Heart right ventricle (tissue), 16 donors: ENCODE measurements at regions not wholly inside any gene's neighbourhood (a gene's known extent, or its start where the extent isn't known, plus 50 kb on each side); places are given as distances from the start of the nearest gene placed in this dataset.

Source experiments
- ATAC-seq, 8 donors: fragments of 200-7000 bp; cut with Tn5 transposase; one replicate each; pipeline ENCODE4 v1.9.1; 2020; ENCODE audit warnings: mild to moderate bottlenecking in 8 of 8, moderate library complexity in 8 of 8, moderate number of reproducible peaks in 1 of 8
- DNase-seq, 2 donors: peaks; one replicate each; pipeline ENCODE4 v3.0.0-alpha.2; 2020
- H3K27ac ChIP-seq, 10 donors: fragments of 200-600 bp; sonication (generic) in 2 of 10; one replicate each; pipeline versions ENCODE4 v1.5.0 to v1.8.0; 2020 to 2022; ENCODE audit warnings: mild to moderate bottlenecking in 3 of 10
- H3K27me3 ChIP-seq, 7 donors: fragments of 200-600 bp; one replicate each; pipeline ENCODE4 v1.8.0; 2021 to 2022; ENCODE audit warnings: mild to moderate bottlenecking in 2 of 7
- H3K36me3 ChIP-seq, 9 donors: fragments of 200-600 bp; sonication (generic) in 1 of 9; one replicate each; pipeline versions ENCODE4 v1.5.0 to v1.8.0; 2020 to 2022; ENCODE audit warnings: mild to moderate bottlenecking in 2 of 9
- H3K4me1 ChIP-seq, 9 donors: fragments of 200-600 bp; sonication (generic) in 1 of 9; one replicate each; pipeline versions ENCODE4 v1.5.0 to v1.8.0; 2020 to 2022; ENCODE audit warnings: mild to moderate bottlenecking in 4 of 9
- H3K4me3 ChIP-seq, 10 donors: fragments of 200-600 bp; sonication (generic) in 2 of 10; one replicate each; pipeline versions ENCODE4 v1.5.0 to v1.8.0; 2020 to 2022; ENCODE audit warnings: mild to moderate bottlenecking in 7 of 10, moderate library complexity in 2 of 10
- H3K9me3 ChIP-seq, 11 donors: fragments of 200-600 bp in 10 of 11; sonication (generic) in 2 of 11; one replicate each; pipeline versions ENCODE4 v1.5.0 to v1.8.0; 2013 to 2022; ENCODE audit warnings: mild to moderate bottlenecking in 2 of 11, control low read depth in 1 of 11, moderate library complexity in 1 of 11
- WGBS, 2 donors: extraction: QIAGEN DNeasy Blood & Tissue Kit; methylation state at CpG; one replicate each; pipeline ENCODE4 v1.1.7; 2013; ENCODE audit warnings: inconsistent platforms in 1 of 2; 5-methylcytosine and 5-hydroxymethylcytosine counted together
- intact Hi-C, 10 donors: fragments of 100-400 bp; cut with DNase I; formaldehyde crosslinking; loops; one replicate each; pipeline versions ENCODE4 v1.11.1 to v1.14.2; 2022
- TF ChIP-seq, protein P1 (sequence below), 9 donors: fragments of 200-600 bp; sonication (generic) in 2 of 9; IDR thresholded peaks; one replicate each; pipeline versions ENCODE4 v1.5.0 to v1.8.0; 2021 to 2022; ENCODE audit warnings: antibody characterized with exemption in 9 of 9, mild to moderate bottlenecking in 5 of 9, moderate library complexity in 1 of 9
- donor health status: Arrhythmogenic right ventricular cardiomyopathy.
- donor health status: ischemic (EF 13 %, LVEDD 7.1; RV severe dilation, severe dysfunction).
- donor health status: healthy with polysubstance abuse.
- donor health status: DM: no; HTN: yes; CAD: no.
- donor health status: DM: no; HTN: no; CAD: no.
- donor health status: ischemic (EF 25% LVEDD 6.9; RV normal size, moderate dysfunction).
- donor health status: ischemic (EF 25% LVEDD 5.7; RV mildly dilated, moderate dysfunction).
- donor health status: healthy.
- donor health status: DM: yes; HTN: yes; CAD: no.
- donor health status: Ischemic cardiomyopathy.
- donor health status: ischemic (EF 35%, LVEDD 5.7; RV mildly dilated, moderate dysfunction).
- donor health status: nonischemic (EF 11% LVEDD 7.7; RV severe dilation, severe dysfunction).
- donor health status: DM: yes; HTN: yes; CAD: no.
- donor health status: PGD.
- donor health status: ischemic (EF 29% LVEDD 5.4; RV normal size, mild dysfunction).
- donor health status: nonischemic (EF 23%, LVEDD 6.1; RV moderate dilation, normal function).

DNA sequence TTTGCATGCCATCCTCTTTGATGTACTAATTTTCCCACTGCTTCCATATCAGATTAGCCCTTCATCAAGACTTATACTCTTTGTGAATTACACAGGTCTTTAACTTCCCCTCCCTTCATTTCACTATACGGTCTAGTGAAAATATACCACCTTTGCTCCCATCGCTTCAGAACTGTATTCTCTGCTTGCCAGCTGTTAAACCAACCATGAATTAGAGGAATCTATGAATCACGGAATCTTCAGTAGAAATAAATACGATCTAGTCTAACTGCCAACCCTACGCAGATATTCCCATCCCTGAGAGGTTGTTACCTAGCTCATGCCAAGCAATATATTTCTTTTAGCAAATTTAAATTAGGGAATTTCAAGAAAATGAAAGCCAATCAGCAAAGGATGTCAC, 177.8 kb upstream of the MPPED2 start:
- intact Hi-C loops = no loop called here
- TF ChIP-seq, protein P1, sequence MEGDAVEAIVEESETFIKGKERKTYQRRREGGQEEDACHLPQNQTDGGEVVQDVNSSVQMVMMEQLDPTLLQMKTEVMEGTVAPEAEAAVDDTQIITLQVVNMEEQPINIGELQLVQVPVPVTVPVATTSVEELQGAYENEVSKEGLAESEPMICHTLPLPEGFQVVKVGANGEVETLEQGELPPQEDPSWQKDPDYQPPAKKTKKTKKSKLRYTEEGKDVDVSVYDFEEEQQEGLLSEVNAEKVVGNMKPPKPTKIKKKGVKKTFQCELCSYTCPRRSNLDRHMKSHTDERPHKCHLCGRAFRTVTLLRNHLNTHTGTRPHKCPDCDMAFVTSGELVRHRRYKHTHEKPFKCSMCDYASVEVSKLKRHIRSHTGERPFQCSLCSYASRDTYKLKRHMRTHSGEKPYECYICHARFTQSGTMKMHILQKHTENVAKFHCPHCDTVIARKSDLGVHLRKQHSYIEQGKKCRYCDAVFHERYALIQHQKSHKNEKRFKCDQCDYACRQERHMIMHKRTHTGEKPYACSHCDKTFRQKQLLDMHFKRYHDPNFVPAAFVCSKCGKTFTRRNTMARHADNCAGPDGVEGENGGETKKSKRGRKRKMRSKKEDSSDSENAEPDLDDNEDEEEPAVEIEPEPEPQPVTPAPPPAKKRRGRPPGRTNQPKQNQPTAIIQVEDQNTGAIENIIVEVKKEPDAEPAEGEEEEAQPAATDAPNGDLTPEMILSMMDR (IDR thresholded peaks at IDR 0.05) = no peak
- Histone ChIP-seq H3K4me1 (peaks cover 0 to 4% (median 0%) of the 10 kb centered on the region in 9 donors), H3K9me3 (peaks cover 0 to 22% (median 10%) of the 10 kb centered on the region in 11 donors), H3K4me3 (no peak overlapping the region), H3K36me3 (no peaks in the 10 kb centered on the region), H3K27me3 (no peaks in the 10 kb centered on the region), H3K27ac (no peak overlapping the region)
- WGBS, 2 donors = 93 to 96% methylated on average over 5 of the region's 5 CpGs
- DNase-seq (no peak), ATAC-seq (no peak)

DNA sequence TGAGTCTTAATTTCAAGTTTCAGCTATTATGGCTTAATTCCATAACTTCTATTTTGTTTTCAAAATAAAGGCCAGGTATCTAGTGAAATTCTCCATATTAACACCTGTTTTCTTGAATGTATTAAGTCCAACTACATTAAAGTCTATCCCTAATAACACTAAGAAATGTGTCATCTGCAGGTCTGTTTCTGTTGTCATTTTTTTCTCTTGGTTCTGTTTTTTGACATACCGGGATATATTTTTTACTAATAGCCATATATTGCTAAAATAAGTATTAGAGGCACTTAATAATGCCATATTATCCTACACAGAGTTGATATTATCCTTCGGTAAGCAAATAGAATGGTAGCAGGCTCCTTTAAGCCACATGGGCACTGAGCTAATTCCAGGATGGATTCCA, 176.0 kb upstream of the MPPED2 start:
- Histone ChIP-seq H3K4me3 (no peak overlapping the region), H3K9me3 (peaks cover 0 to 22% (median 10%) of the 10 kb centered on the region in 11 donors), H3K4me1 (peaks cover 0 to 10% (median 0%) of the 10 kb centered on the region in 9 donors), H3K36me3 (no peaks in the 10 kb centered on the region), H3K27me3 (no peaks in the 10 kb centered on the region), H3K27ac (no peak overlapping the region)
- ATAC-seq (no peak), DNase-seq (no peak)
- TF ChIP-seq, protein P1 (IDR thresholded peaks at IDR 0.05) = no peak
- intact Hi-C loops = no loop called here
- WGBS, 2 donors = 93 to 96% methylated on average over 2 of the region's 2 CpGs

DNA sequence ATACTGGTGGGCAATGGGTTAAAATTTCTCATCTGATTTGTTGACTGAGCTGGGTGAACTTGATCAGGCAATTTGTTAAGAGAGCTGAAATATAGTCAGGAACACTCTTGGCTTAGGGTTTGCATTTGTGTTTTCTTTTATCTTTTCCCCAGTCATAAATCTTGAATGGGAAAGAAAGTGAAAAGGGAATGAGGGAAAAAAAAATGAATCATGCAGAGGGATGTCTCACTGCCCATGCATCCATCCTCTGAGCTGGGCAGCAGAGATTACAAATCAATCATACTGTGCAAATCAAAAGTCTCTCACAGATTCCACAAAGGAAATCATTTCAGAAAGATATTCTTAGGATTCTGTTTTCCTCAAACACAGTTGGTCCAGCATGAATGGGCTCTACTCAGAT, 174.2 kb upstream of the MPPED2 start:
- H3K27ac ChIP-seq = no peak overlapping the region
- H3K9me3 ChIP-seq = peaks cover 0 to 22% (median 10%) of the 10 kb centered on the region in 11 donors
- H3K27me3 ChIP-seq = no peaks in the 10 kb centered on the region
- DNase-seq (no peak), ATAC-seq (no peak)
- H3K4me1 ChIP-seq = peaks cover 0 to 10% (median 0%) of the 10 kb centered on the region in 9 donors
- intact Hi-C loops = no loop called here
- TF ChIP-seq, protein P1 (IDR thresholded peaks at IDR 0.05) = no peak
- no peak overlapping the region for H3K4me3 ChIP-seq
- H3K36me3 ChIP-seq = no peaks in the 10 kb centered on the region

- Histone ChIP-seq H3K27ac (no peak overlapping the region), H3K27me3 (no peaks in the 10 kb centered on the region), H3K9me3 (peaks cover 0 to 22% (median 10%) of the 10 kb centered on the region in 11 donors), H3K4me3 (no peak overlapping the region), H3K4me1 (peaks cover 0 to 10% (median 0%) of the 10 kb centered on the region in 9 donors), H3K36me3 (no peaks in the 10 kb centered on the region)
- intact Hi-C loops = no loop called here
- no peak for ATAC-seq
- TF ChIP-seq, protein P1 (IDR thresholded peaks at IDR 0.05) = no peak
- 64 to 66% methylated on average over 11 of the region's 11 CpGs for WGBS, 2 donors
- DNase-seq = no peak
Measured at GRCh38 chr11:30758946-30759504, 172.9 kb upstream of the MPPED2 start.
